ENCODE measurements at regions not wholly inside any gene's neighbourhood (a gene's known extent, or its start where the extent isn't known, plus 50 kb on each side); places are given as distances from the start of the nearest gene placed in this dataset.
"Not testable (repeated sequence)": the region's sequence is repeated elsewhere in the genome, so short reads cannot be mapped to it uniquely, and the experiment has no call there.

DNA sequence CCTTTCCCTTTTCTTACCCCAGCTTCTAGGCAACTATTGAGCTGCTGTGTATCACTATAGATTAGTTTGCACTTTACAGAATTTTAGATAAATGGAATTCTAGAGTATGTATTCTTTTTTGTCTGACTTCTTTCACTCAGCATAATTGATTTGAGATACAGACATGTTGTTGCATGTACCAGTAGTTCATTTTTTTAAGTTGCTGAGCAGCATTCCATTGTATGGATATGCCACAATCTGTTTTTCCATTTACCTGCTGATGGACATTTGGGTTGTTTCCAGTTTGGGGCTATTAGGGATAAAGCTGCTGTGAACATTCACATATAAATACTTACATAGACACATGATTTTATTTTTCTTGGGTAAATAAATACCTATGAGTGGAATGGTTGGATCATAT lies 135.7 kb downstream of the IGF1 start:
- DNase-seq (ENCODE audit: low spot score), result no peak

GRCh38 chr12:102343361-102344121 lies 136.8 kb downstream of the IGF1 start:
- peak; percentile 12 for DNase-seq (ENCODE audit: low spot score)

GRCh38 chr12:102342281-102343006 lies 137.9 kb downstream of the IGF1 start:
- no peak for DNase-seq (ENCODE audit: low spot score)

DNA sequence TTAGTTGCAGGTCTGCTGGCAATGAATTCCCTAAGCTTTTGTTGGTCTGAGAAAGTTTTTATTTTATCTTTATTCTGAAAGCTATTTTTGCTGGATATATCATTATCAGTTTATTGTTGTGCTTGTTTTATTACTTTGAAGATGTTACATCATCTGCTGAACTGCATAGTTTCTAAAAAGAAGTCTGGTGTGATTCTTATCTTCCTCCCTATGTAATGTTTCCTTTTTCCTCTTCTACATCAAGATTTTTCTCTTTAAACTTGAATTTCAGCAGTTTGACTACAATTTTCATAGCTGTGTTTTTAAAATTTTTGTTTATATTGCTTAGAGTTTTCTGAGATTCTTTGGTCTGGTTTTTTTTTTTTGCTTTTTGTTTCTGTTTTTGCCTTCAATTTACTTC lies 137.1 kb upstream of the PMCH start:
- no peak for DNase-seq (ENCODE audit: low spot score)

GRCh38 chr12:102331419-102331818 lies 133.8 kb upstream of the PMCH start:
- DNase-seq (ENCODE audit: low spot score), result no peak

DNA sequence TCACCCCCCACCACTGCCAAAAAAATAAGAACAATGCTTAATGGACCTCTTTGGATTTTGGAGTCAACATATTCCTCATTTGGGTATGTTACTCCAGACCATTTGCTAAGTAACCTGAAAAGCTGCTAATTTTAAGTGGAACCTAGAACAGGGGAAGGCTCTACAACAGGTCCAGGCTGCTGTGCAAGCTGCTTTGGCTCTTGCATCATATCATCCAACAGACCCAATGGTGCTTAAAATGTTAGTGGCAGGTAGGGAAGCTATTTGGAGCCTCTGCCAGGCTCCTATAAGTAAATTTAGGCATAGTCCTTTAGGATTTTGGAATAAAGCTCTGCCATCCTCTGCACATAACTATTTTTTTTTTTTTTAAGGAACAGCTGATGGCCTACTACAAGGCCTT lies 132.2 kb upstream of the PMCH start:
- DNase-seq (ENCODE audit: low spot score), result no peak

GRCh38 chr12:102326982-102327381 lies 129.3 kb upstream of the PMCH start:
- DNase-seq (ENCODE audit: low spot score), result no peak

- not testable (repeated sequence) for DNase-seq (ENCODE audit: low spot score)
Observed at GRCh38 chr12:102325108-102325507, 127.5 kb upstream of the PMCH start.

DNA sequence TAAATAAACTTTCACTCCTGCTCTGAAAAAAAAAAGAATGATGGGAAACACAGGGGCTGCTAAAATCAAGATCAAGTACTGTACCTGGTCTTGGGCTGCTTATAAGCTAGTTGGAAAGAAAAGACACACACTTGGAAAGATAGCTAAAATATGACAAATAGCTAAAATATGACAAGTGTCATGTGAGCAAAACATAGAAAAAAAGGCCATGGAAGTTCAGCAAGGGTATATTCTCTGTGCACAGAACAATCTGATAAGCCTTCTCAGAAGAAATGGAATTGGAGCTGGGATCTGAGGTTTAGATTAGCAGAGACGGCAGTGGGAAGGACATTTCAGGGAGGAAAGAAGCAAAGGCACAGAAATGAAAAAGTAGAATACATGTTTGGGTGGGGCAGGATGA lies 126.2 kb upstream of the PMCH start:
- no peak for DNase-seq (ENCODE audit: low spot score)

DNA sequence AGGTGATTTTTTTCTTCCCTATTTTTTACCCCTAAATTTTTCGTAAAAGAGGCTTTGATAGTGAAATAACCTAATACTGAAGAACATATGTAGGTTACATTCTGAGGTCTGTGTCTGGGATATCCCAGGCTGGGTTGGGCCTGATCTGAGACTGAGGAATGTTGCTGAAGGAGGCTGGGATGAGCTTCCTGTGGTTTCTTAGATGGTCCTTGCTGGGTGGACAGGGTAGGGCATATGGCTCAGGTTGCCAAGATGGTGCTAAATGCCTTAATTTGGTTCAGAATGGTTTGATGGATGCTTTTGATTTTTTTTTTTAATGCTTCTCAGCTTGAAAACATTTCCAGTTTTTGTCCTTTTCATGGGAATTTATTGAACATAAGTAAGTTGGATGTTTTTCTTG lies 124.6 kb upstream of the PMCH start:
- DNase-seq (ENCODE audit: low spot score), result no peak

GRCh38 chr12:102321305-102322082 lies 123.9 kb upstream of the PMCH start:
- no peak for DNase-seq (ENCODE audit: low spot score)

DNA sequence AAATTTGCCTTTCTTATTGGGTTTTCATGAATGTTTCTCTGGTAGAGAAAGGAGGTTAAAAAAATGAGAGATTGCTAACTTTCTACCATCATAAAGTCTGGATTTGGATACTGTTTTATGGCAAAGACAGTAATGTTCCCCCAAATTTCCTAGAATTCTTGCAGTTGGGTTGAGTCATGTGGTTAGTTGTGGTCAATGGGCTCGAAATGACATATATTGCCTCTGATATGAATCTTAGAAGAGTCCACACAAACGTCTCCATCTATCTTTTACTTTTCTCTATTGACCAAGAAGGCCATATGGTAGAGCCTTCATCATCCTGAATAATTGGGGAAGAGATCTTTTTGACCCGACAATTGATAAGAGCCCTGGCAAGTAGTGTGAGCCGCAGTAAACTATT lies 119.5 kb upstream of the PMCH start:
- DNase-seq (ENCODE audit: low spot score), result no peak

- DNase-seq (ENCODE audit: low spot score), result no peak
Observed at GRCh38 chr12:102316723-102317122, 119.1 kb upstream of the PMCH start.

DNA sequence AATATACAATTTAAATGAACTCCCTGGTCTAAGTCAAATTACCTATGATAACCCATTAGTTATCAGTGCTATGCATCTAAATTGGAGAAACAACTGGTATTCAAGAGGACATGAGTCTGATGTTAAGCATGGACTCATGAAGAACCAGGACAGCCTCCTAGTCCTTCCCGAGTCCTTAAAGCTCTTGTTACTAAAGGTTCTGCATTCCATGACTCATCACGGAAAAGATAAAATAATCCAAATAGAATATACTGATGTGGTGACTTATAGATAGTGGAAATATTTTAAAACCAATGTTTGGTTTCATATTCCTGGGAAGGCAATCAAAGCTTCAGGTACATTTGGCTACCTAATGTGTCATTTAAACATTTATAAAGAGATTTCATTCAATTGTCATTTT lies 117.2 kb upstream of the PMCH start:
- no peak for DNase-seq (ENCODE audit: low spot score)

GRCh38 chr12:102313116-102313971 lies 115.7 kb upstream of the PMCH start:
- not testable (repeated sequence) for DNase-seq (ENCODE audit: low spot score)

DNA sequence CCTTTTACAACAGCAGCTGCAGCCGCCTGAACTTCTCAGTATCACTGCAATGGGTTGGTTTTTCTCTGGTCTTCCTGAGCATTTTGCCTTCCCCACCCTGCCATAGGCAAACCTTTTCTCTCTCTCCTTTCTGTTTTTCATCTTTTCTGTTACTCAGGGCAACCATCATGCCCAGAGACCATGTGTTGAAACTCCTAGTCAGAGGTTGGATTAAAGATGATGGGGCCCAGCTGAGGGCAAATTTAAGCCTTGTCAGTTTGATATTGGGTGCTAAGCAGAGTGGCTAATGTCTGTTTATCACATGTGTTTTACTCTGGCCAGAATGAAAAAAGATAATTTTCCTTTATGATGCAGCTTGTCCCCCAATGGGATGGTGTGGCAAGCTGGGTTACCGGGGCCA lies 107.9 kb upstream of the PMCH start:
- DNase-seq (ENCODE audit: low spot score), result no peak

- not testable (repeated sequence) for DNase-seq (ENCODE audit: low spot score)
Observed at GRCh38 chr12:102304667-102305066, 107.0 kb upstream of the PMCH start.

DNA sequence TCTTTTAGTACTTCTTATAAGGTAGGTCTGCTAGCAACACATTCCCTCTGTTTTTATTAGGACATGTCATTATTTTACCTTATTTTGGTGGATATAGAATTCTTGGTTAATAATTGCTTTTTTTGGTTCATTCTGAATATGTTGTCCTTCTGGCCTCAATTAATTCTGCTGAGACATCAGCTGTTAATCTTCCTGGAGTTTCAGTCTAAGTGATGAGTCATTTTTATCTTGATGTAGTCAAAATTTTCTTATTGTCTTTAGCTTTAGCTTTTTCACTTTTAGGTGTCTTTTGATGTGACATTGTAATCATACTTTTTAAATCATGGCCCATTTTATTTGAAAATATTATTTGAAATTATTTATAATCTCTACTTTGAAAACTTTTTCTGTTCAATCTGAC lies 104.9 kb upstream of the PMCH start:
- DNase-seq (ENCODE audit: low spot score), result no peak

- DNase-seq (ENCODE audit: low spot score), result no peak
Observed at GRCh38 chr12:102301547-102301946, 103.9 kb upstream of the PMCH start.

DNA sequence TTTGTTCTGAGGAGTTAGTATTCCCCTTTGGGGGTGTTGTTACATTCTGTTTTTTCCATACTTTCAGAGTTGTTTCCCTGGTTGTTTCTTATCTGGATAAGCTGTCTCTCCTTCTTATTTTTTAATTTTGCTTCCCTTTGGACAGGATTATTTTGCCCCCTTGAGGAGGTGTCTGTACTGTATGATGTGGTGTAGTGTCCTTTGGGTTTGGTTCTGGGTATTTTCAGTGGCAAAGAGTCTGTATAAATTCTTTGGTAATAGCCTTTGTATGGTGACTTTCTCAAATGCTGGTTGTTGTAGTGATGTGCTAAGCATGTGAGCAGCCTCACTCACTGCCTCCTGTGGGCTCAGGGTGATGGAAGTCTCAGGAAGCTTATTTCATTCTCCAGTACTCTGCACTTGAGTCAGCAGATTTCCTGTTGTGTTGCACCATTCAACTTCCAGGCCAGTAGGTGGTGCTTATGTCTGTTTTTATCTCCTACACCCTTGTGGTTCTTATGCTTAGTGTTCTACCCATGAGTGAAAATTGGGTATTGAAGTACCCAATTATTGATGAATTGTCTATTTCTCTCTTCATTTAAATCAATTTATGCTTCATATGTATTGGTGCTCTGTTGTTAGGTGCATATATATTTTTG lies 103.3 kb upstream of the PMCH start:
- DNase-seq (ENCODE audit: low spot score), result peak; percentile 10

DNA sequence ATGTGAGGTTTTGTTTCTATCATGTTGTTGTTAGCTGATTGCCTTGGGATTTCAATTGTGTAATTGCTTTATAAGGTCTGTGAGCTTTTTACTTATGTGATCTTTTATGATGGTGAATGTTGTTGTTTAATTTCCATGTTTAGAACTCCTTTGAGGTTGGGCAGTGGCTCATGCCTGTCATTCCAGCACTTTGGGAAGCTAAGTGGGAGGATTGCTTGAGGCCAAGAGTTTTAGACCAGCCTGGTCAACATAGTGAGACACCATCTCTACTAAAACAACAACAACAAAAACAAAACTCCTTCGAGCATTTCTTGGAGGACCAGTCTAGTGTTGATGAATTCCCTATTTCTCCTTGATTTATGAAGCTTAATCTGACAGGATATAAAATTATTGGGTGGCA lies 102.1 kb upstream of the PMCH start:
- no peak for DNase-seq (ENCODE audit: low spot score)

Measured in cerebellar cortex (tissue), 1 donor.